H1 (cell line): ENCODE measurements at regions not wholly inside any gene's neighbourhood (a gene's known extent, or its start where the extent isn't known, plus 50 kb on each side); places are given as distances from the start of the nearest gene placed in this dataset.

ENCODE experiments used
- CTCF ChIA-PET: fragments of 300-600 bp; sonication (Branson Sonifier 250); formaldehyde crosslinking; loops from one replicate; lab custom pipeline; 2021; ENCODE audit not compliant: partially characterized antibody; lab: Charles Lee
- POLR2A ChIA-PET: fragments of 300-600 bp; sonication (Branson Sonifier 250); formaldehyde crosslinking; loops from one replicate; lab custom pipeline; 2021; ENCODE audit warnings: inconsistent platforms; ENCODE audit not compliant: partially characterized antibody; lab: Charles Lee
- DNase-seq, 2 experiments: peaks; one replicate each; pipeline versions ENCODE4 v3.0.0 to v3.0.0-alpha.2; 2010 to 2022; ENCODE audit warnings: low spot score in 2 of 2, low read depth in 1 of 2, mixed read lengths in 1 of 2
- FAIRE-seq: peaks from 2 replicates; lab custom pipeline; 2011; peaks lifted over from hg19 to GRCh38; lab: Jason Lieb, UNC
- H2AFZ ChIP-seq: 2 replicates; pipeline ENCODE4 v1.8.1; 2012; ENCODE audit warnings: low read length, inconsistent platforms
- H2AK5ac ChIP-seq: 2 replicates; pipeline ENCODE4 v1.6.1; 2013; ENCODE audit warnings: low read depth, low read length
- H2BK120ac ChIP-seq: replicated peaks from 2 replicates; pipeline ENCODE3; 2013; ENCODE audit warnings: low read depth, low read length, inconsistent platforms
- H2BK12ac ChIP-seq: 2 replicates; pipeline ENCODE4 v1.6.1; 2013; ENCODE audit warnings: low read depth, low read length
- H2BK15ac ChIP-seq: 2 replicates; pipeline ENCODE4 v1.6.1; 2013; ENCODE audit warnings: low read length
- H2BK20ac ChIP-seq: 2 replicates; pipeline ENCODE4 v1.6.1; 2013; ENCODE audit warnings: low read length
- H2BK5ac ChIP-seq: 2 replicates; pipeline ENCODE4 v1.6.1; 2013; ENCODE audit warnings: low read depth, low read length
- H3K14ac ChIP-seq: 2 replicates; pipeline ENCODE4 v1.6.1; 2013; ENCODE audit warnings: inconsistent platforms; ENCODE audit not compliant: insufficient read length
- H3K18ac ChIP-seq: 2 replicates; pipeline ENCODE4 v1.6.1; 2013; ENCODE audit warnings: low read length; ENCODE audit errors: extremely low read depth
- H3K23ac ChIP-seq: 2 replicates; pipeline ENCODE4 v1.6.1; 2013; ENCODE audit warnings: inconsistent platforms; ENCODE audit not compliant: insufficient read length
- H3K23me2 ChIP-seq: 2 replicates; pipeline ENCODE4 v1.6.1; 2013; ENCODE audit warnings: low read depth, low read length
- H3K27ac ChIP-seq: 2 replicates; pipeline ENCODE4 v1.6.1; 2011; ENCODE audit warnings: low read depth, low read length, inconsistent platforms
- H3K27me3 ChIP-seq, 4 experiments: replicated peaks in 1 of 4; 1 replicate in 1 of 4; 2 replicates in 3 of 4; pipeline versions ENCODE4 v1.6.1 to v1.8.1; 2011 to 2013; ENCODE audit warnings: low read length in 3 of 4, mild to moderate bottlenecking in 3 of 4, inconsistent platforms in 2 of 4, mixed read lengths in 2 of 4, moderate library complexity in 1 of 4; ENCODE audit not compliant: control insufficient read depth in 3 of 4, insufficient read depth in 3 of 4; ENCODE audit errors: extremely low read depth in 1 of 4
- H3K36me3 ChIP-seq, 4 experiments: 2 replicates each; pipeline versions ENCODE4 v1.6.1 to v1.8.1; 2011 to 2013; ENCODE audit warnings: mild to moderate bottlenecking in 4 of 4, low read length in 3 of 4, moderate library complexity in 2 of 4, control low read depth in 1 of 4, inconsistent platforms in 1 of 4; ENCODE audit not compliant: insufficient read depth in 4 of 4, control insufficient read depth in 2 of 4
- H3K4ac ChIP-seq: replicated peaks from 2 replicates; pipeline ENCODE3; 2013; ENCODE audit warnings: low read length, low read depth, mixed read lengths, inconsistent platforms; ENCODE audit not compliant: insufficient read length
- H3K4me1 ChIP-seq, 4 experiments: replicated peaks in 1 of 4; 1 replicate in 1 of 4; 2 replicates in 3 of 4; pipeline versions ENCODE4 v1.6.1 to v1.8.1; 2011 to 2013; ENCODE audit warnings: low read length in 3 of 4, inconsistent platforms in 2 of 4, mixed read lengths in 1 of 4; ENCODE audit not compliant: insufficient read depth in 4 of 4, control insufficient read depth in 3 of 4
- H3K4me2 ChIP-seq, 2 experiments: 2 replicates each; pipeline versions ENCODE4 v1.6.1 to v1.8.1; 2011 to 2013; ENCODE audit warnings: low read depth in 2 of 2, low read length in 2 of 2, control low read depth in 1 of 2, inconsistent platforms in 1 of 2, mild to moderate bottlenecking in 1 of 2; ENCODE audit not compliant: insufficient read depth in 1 of 2
- H3K4me3 ChIP-seq, 4 experiments: fragments of 200-600, 300-600 bp in 1 of 4; sonication (generic), shearing (Covaris generic), sonication (Bioruptor Twin) in 1 of 4; 2 replicates each; pipeline versions ENCODE4 v1.5.1 to v1.8.1; 2011 to 2016; ENCODE audit warnings: low read length in 4 of 4, low read depth in 3 of 4, control low read depth in 2 of 4, inconsistent platforms in 2 of 4, mild to moderate bottlenecking in 2 of 4, mixed read lengths in 1 of 4, moderate library complexity in 1 of 4; ENCODE audit not compliant: insufficient read depth in 2 of 4; ENCODE audit errors: extremely low read depth in 1 of 4
- H3K56ac ChIP-seq: replicated peaks from 2 replicates; pipeline ENCODE3; 2013; ENCODE audit warnings: low read depth, mild to moderate bottlenecking, mixed read lengths, low read length, inconsistent platforms; ENCODE audit not compliant: insufficient read length
- H3K79me1 ChIP-seq: 2 replicates; pipeline ENCODE4 v1.6.1; 2013; ENCODE audit warnings: low read depth, low read length, control low read depth
- H3K79me2 ChIP-seq, 2 experiments: 2 replicates each; pipeline versions ENCODE4 v1.6.1 to v1.8.1; 2012 to 2013; ENCODE audit warnings: low read length in 2 of 2, mild to moderate bottlenecking in 2 of 2, inconsistent platforms in 1 of 2; ENCODE audit not compliant: insufficient read depth in 2 of 2, control insufficient read depth in 1 of 2
- H3K9ac ChIP-seq, 4 experiments: replicated peaks in 1 of 4; 1 replicate in 1 of 4; 2 replicates in 3 of 4; pipeline versions ENCODE4 v1.6.1 to v1.8.1; 2011 to 2013; ENCODE audit warnings: low read depth in 3 of 4, low read length in 3 of 4, control low read depth in 2 of 4, mild to moderate bottlenecking in 2 of 4, moderate library complexity in 2 of 4, inconsistent platforms in 1 of 4; ENCODE audit errors: extremely low read depth in 1 of 4
- H3K9me3 ChIP-seq, 2 experiments: 2 replicates each; pipeline versions ENCODE4 v1.6.1 to v1.8.1; 2012 to 2013; ENCODE audit warnings: mild to moderate bottlenecking in 2 of 2, moderate library complexity in 2 of 2, control low read depth in 1 of 2, inconsistent platforms in 1 of 2, low read depth in 1 of 2, low read length in 1 of 2, mixed read lengths in 1 of 2; ENCODE audit not compliant: insufficient read depth in 2 of 2
- H4K20me1 ChIP-seq, 2 experiments: replicated peaks in 1 of 2; 2 replicates each; pipeline versions ENCODE3 to v1.8.1; 2011 to 2013; ENCODE audit warnings: inconsistent platforms in 2 of 2, low read length in 2 of 2, mild to moderate bottlenecking in 1 of 2; ENCODE audit not compliant: insufficient read depth in 2 of 2, control insufficient read depth in 1 of 2
- H4K5ac ChIP-seq: 2 replicates; pipeline ENCODE4 v1.6.1; 2013; ENCODE audit warnings: low read length, low read depth, mixed read lengths, inconsistent platforms; ENCODE audit not compliant: insufficient read length
- H4K8ac ChIP-seq: 2 replicates; pipeline ENCODE4 v1.8.0; 2013; ENCODE audit warnings: mild to moderate bottlenecking, moderate library complexity, low read length, inconsistent platforms; ENCODE audit not compliant: insufficient read depth; ENCODE audit errors: extremely low read depth
- H4K91ac ChIP-seq: replicated peaks from 2 replicates; pipeline ENCODE3; 2013; ENCODE audit warnings: low read length, mixed read lengths, inconsistent platforms; ENCODE audit not compliant: insufficient read length
- HDAC2 ChIP-seq, 2 experiments: fragments of 300-600 bp in 1 of 2; sonication (generic) in 1 of 2; IDR thresholded peaks; 2 replicates each; pipeline ENCODE4 v1.6.1; 2011 to 2012; ENCODE audit warnings: low read depth in 2 of 2, low read length in 2 of 2, mild to moderate bottlenecking in 2 of 2, moderate library complexity in 2 of 2, borderline replicate concordance in 1 of 2, inconsistent platforms in 1 of 2
- SIN3A ChIP-seq, 2 experiments: IDR thresholded peaks in 1 of 2; conservative IDR thresholded peaks in 1 of 2; 2 replicates each; pipeline ENCODE4 v1.6.1; 2011 to 2012; ENCODE audit warnings: low read length in 2 of 2, improper control_type of control experiment in 1 of 2, low read depth in 1 of 2, mild to moderate bottlenecking in 1 of 2
- WGBS, 2 experiments: shearing (Covaris generic) in 1 of 2; methylation state at CpG; one replicate each; pipeline versions ENCODE4 v1.1.6 to v1.1.7; 2013 to 2015; ENCODE audit warnings: low lambda C conversion rate in 2 of 2, mixed read lengths in 2 of 2, inconsistent platforms in 1 of 2, low coverage in 1 of 2, missing lambda C conversion rate in 1 of 2; ENCODE audit not compliant: insufficient replicate concordance in 2 of 2, insufficient coverage in 1 of 2, insufficient read length in 1 of 2; ENCODE audit errors: extremely low coverage in 1 of 2, missing lambda C conversion rate in 1 of 2; 5-methylcytosine and 5-hydroxymethylcytosine counted together

- Histone ChIP-seq H2AK5ac (no peak overlapping the region), H2BK5ac (no peak overlapping the region), H2AFZ (no peak overlapping the region), H3K36me3 (no peaks in the 10 kb centered on the region), H4K20me1 (no peaks in the 10 kb centered on the region), H2BK15ac (no peak overlapping the region), H3K79me2 (no peaks in the 10 kb centered on the region), H3K4me2 (no peak overlapping the region), H2BK20ac (no peak overlapping the region), H2BK120ac (no peak overlapping the region), H4K5ac (no peak overlapping the region), H3K18ac (no peak overlapping the region), H3K4ac (no peak overlapping the region), H3K9ac (no peak overlapping the region), H3K27me3 (no peaks in the 10 kb centered on the region), H3K4me3 (no peak overlapping the region), H3K79me1 (no peaks in the 10 kb centered on the region), H3K56ac (no peak overlapping the region), H3K9me3 (no peaks in the 10 kb centered on the region), H4K91ac (no peak overlapping the region), H3K23ac (no peak overlapping the region), H4K8ac (no peak overlapping the region), H3K23me2 (no peaks in the 10 kb centered on the region), H3K4me1 (no peaks in the 10 kb centered on the region), H2BK12ac (no peak overlapping the region), H3K27ac (no peak overlapping the region), H3K14ac (no peak overlapping the region)
- FAIRE-seq (no peak), DNase-seq (no peak)
- WGBS, 2 experiments, result 82% methylated on average over 1 of the region's 1 CpG; no CpG with 5 or more reads in 1 of the 2 experiments
- TF ChIP-seq SIN3A (conservative IDR thresholded peaks at IDR 0.05 in 1 of 2, IDR thresholded peaks at IDR 0.05 in 1 of 2; ENCODE audit: low read depth in 1 of 2, low read length in 2 of 2), result no peak
- no peak for TF ChIP-seq HDAC2 (IDR thresholded peaks at IDR 0.05; ENCODE audit: borderline replicate concordance in 1 of 2, low read depth in 2 of 2, low read length in 2 of 2)
- ChIA-PET CTCF (no interaction called here), POLR2A (no interaction called here)
These were observed 290.1 kb downstream of the DUSP10 start for GRCh38 chr1:221451741-221452140.
